ENCODE measurements at regions not wholly inside any gene's neighbourhood (a gene's known extent, or its start where the extent isn't known, plus 50 kb on each side); places are given as distances from the start of the nearest gene placed in this dataset.
"Not testable (repeated sequence)": the region's sequence is repeated elsewhere in the genome, so short reads cannot be mapped to it uniquely, and the experiment has no call there.

DNA sequence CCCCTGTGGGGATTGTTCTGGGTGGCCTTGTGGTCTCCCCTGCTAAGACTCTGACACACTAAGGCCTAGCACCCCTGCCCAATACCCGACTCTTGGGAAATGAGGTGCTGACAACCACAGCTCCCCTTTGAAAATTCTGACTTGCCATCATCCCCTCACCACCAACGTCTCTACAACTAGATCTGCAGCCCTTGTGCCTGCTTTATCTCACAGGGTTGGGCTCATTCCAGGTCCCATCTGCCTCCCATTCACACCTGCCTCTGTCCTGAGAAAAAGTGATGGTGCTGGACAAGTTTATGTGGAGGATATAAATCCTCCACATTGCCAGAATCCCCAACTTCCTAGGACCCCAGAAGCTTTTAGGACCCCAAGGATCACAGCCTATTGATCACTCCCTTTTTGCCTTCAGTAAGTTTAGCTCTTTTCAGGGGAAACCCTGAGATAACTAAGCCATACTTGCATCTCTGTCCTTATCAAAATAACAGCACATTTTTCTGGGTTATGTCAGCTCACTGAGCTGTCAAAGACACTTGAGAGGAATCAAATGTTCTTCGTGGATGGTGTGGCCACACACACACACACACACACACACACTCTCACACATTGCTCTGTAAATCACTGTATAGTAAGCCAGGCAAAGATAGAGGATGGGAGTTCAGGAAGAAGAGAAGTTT, 136.8 kb upstream of the CES5A start:
- DNase-seq: no peak

DNA sequence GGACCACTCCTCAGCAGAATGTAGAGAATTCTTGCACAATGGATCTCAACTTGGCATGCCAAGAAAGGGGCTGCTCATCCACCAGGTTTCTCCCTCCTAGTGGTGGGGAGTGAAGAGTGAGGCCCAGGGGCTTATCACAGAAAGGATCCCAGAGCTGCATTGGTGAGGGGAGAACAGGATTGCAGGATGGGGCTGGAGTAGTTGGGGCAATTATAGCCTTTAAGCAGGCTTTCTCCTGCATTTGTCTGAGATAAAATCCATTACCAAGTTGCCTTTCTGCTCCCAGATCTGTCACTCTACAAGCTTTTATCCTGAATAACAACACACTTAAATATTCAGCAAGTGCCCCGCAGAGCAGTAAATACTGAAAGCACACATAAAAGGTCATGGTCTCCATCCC, 130.8 kb upstream of the CES5A start:
- no peak for DNase-seq

DNA sequence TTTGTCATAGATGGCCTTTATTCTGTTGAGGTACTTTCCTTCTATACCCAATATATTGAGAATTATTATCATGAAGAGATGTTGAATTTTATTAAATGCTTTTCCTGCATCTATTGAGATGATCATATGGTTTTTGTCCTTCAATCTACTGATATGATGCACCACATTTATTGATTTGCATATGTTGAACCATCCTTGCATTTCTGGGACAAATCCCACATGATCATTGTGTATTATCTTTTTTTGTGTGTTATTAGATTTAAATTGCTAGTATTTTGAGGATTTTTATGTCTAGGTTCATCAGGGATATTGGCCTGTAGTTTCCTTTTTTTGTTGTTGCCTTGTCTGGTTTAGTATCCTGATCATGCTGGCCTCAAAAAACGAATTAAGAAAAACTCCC, 124.5 kb upstream of the CES5A start:
- DNase-seq: no peak

DNA sequence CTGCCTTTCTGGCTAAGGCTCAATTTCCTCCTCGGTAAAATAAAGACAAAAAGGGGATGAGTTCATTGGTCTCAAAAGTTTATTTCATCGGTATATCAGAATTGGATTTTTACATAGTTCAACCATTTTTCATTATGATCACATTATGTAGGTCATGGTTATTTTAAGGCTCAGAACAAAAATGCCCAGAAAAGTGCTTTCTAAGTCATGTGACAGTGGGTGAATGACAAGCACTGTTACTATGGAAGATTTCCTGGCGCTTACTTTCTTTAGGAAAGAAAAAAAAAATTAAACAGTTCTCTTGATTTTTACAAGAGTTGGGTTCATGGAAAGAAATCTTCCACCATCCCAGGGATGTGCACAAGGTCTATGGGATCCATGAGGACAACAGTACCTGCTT, 117.9 kb upstream of the CES5A start:
- no peak for DNase-seq

- DNase-seq: no peak
Observed at GRCh38 chr16:55992551-55992950, 117.4 kb upstream of the CES5A start.

GRCh38 chr16:55991843-55992242, 116.7 kb upstream of the CES5A start:
- no peak for DNase-seq

GRCh38 chr16:55989569-55989907, 114.4 kb upstream of the CES5A start:
- DNase-seq: no peak

DNA sequence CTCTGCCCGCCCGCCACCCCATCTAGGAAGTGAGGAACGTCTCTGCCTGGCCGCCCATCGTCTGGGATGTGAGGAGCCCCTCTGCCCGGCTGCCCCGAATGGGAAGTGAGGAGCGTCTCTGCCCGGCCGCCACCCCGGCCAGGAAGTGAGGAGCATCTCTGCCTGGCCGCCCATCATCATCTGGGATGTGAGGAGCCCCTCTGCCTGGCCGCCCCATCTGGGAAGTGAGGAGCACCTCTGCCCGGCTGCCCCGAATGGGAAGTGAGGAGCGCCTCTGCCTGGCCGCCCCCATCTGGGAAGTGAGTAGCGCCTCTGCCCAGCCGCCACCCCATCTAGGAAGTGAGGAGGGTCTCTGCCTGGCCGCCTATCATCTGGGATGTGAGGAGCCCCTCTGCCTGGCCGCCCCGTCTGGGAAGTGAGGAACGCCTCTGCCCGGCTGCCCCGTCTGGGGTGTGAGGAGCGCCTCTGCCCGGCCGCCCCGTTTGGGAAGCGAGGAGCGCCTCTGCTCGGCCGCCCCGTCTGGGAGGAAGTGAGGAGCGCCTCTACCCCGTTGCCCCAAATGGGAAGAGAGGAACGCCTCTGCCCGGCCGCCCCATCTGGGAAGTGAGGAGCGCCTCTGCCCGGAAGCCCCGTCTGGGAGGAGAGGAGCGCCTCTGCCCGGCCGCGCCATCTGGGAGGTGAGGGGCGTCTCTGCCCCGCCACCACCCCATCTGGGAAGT, 113.8 kb upstream of the CES5A start:
- DNase-seq: not testable (repeated sequence)

DNA sequence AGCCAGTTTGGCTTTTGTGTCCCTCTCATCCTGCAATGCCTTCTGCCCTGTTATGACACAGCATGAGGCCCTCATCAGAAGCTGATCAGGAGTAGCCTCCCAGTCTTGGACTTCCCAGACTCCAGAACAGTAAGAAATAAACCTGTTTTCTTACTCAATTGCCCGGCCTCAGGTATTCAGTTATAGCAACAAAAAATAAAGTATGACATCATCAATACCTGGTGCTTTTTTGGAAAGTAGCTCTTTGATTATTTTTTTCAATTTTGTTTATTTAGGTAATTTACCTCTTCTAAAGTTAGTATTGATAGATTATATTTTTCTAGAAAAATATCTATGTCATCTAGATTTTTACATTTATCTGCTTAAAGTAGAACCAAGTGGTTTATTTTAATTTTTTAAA, 112.8 kb upstream of the CES5A start:
- DNase-seq: no peak

GRCh38 chr16:55982597-55982996, 107.4 kb upstream of the CES5A start:
- no peak for DNase-seq

DNA sequence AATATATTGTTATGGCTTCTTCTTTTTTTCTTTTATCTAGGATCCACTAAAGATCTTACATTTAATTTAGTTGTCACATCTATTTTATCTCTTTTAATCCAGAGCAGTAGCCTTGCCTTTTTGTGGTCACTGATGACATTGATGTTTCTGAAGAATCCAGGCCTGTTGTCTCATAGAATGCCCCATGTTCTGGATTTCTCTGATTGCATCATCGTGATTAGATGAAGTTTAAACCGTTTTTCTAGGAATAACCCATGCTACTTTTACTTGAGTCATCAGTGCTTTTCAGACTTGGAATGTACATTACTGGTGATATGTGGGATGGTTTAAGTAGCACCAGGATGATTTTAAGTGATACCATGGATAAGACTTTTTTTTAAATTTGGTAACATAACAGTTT, 106.4 kb upstream of the CES5A start:
- DNase-seq: no peak

GRCh38 chr16:55976815-55977214, 101.6 kb upstream of the CES5A start:
- no peak for DNase-seq

DNA sequence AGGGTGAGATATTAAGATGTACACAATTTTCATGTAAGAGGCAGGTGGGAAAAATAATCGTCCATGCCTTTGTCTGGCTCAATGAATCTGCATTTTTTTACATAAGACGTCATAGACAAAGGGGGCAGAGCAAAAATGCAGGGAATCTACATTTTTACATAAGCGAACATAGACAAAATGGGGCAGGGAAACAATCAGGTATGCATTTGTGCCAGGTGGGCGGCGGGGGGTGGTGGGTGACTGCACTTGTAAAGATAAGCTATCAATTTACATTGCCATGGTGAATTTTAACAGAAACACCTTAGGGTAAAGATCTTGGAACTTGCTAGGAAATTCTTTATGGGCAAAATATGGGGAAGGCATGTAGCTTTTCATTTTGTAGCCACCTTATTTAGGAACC, 96.3 kb upstream of the CES5A start:
- DNase-seq: no peak

DNA sequence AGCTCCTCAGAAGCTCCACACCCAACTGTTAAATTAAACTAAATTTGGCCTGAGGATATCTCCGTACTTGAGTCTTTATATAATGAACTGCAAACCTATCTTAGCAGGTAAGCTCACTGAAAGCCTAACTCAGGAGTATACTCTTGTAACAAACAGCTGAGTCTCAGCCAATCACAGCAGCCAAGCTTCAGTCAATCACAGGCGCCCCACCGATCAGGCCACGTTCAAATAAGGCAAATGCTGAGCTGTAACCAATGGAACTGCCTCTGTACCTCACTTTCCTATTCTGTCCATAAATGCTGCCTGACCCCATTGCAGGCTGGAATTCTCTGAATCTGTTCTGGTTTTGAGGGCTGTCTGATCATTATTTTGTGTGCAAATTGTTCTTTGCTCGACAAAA, 93.0 kb upstream of the CES5A start:
- no peak for DNase-seq

DNA sequence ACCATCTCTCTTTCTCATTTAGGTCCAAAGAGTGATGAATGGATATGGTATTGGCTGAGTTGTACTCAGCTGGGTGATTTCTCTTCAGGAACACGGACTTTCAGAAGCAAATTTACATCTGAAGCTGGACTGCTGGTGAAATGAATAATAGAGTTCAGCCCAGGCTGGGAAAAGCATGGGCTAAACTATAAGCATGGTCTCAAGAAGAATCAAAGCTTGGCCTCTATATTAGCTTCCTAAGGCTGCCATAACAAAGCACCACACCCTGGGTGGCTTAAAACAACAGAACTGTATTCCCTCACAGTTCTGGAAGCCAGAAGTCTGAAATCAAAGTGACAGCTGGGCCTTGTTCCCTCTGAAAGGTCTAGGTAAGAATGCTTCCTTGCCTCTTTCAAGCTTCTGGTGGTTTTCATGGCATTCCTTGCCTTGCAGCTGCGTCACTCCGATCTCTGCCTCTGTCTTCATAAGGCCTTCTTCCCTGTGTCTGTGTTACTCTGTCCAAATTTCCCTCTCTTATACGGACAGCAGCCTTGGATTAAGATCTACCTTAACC, 89.8 kb upstream of the CES5A start:
- DNase-seq: no peak

DNA sequence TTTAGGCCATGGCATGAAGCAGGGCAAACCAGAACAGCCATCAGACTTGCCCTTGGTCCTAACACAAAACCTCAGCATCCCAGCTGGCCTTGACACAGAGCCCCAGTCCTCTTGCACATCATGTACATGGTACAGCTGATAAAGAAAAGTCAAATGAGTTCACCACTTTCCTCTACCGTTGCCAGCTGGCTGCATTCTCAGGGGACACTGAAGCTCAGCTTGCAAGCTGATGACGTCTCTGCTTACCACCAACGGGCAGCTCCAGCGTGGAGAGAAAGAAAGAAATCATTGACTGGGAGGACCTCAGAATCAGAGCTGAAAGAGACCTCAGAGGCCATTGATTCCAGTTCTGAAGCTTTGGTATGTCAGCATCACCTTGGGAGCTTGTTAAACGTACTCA, 80.7 kb upstream of the CES5A start:
- DNase-seq: no peak

DNA sequence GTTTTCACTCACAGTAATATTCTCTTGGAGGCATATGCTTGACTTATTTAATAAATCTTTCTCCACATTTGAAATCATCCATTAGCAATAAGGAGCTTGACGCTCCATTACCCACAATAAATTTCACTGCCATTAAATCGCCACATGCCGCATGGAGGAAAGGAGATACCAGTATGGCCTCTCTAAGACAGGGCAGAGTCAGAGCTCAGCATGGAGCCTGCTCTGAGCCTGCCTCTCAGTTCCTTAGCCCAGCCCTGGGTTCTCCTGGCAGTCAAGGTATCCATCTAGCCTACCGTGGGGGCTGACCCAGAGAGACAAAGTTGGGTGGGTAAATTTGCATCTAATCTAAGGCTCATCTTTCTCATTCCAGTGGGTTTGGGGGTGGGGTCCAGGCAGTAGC, 80.3 kb upstream of the CES5A start:
- DNase-seq: no peak

GRCh38 chr16:55954906-55955305, 79.7 kb upstream of the CES5A start:
- DNase-seq: no peak

DNA sequence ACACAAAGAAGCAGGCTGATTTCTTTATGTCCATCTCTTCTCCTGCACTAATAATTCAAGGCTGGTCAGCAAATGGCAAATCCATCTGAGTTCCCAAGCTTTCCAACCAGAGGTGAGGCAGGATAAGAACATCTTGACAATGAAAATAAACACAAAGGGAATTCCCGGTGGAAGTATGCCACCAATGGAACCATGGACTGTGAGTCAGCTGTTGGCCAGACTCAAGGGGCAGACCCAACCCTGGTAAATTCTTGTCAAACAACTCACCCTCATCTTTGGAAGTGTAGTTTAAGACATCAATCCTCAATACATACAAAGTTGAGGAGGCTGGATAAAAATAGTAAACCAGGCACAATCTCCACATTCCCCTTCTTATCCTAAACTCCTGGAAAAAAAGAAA, 74.3 kb upstream of the CES5A start:
- DNase-seq: no peak

- peak; percentile 4 for DNase-seq
Observed at GRCh38 chr16:55948230-55948629, 73.1 kb upstream of the CES5A start.

GRCh38 chr16:55947366-55947765, 72.2 kb upstream of the CES5A start:
- DNase-seq: no peak

DNA sequence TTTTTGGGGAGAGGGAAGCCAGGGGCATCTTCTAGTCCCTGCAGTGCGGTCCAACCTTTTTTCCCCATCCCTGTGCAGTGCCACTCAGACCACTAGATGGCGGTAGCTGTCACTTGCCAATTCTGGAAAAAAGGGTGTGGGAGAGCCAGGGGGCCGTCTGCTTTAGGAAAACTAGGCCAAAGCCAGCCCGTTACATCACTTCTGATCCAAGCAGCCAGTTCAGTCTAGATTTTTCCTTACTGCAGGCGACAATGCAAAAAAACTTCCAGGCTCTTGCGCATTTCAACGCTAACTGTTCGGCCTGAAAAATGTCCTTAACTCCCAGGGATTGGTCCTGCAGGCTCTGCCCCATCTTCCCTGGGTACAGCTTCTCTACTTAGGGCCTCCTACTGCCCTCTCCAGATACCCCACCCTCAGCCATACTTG, 69.2 kb upstream of the CES5A start:
- peak; percentile 16 for DNase-seq

- no peak for DNase-seq
Observed at GRCh38 chr16:55943267-55943666, 68.1 kb upstream of the CES5A start.

GRCh38 chr16:55942821-55943220, 67.6 kb upstream of the CES5A start:
- no peak for DNase-seq

- DNase-seq: no peak
Observed at GRCh38 chr16:55941552-55941951, 66.4 kb upstream of the CES5A start.
